ENCODE measurements at regions not wholly inside any gene's neighbourhood (a gene's known extent, or its start where the extent isn't known, plus 50 kb on each side); places are given as distances from the start of the nearest gene placed in this dataset.

- H3K4me3 Mint-ChIP-seq (ENCODE audit: unreplicated experiment), result no peak overlapping the region
- DNase-seq, result no peak
- H3K27me3 Mint-ChIP-seq (ENCODE audit: unreplicated experiment), result no peaks in the 10 kb centered on the region
- H3K9me3 Mint-ChIP-seq (ENCODE audit: unreplicated experiment), result no peaks in the 10 kb centered on the region
- TF ChIP-seq CTCF (IDR thresholded peaks at IDR 0.05; ENCODE audit: partially characterized antibody, unreplicated experiment), result no peak
- H3K27ac Mint-ChIP-seq (ENCODE audit: unreplicated experiment), result no peak overlapping the region
- H3K4me1 Mint-ChIP-seq (ENCODE audit: low read depth, unreplicated experiment), result no peaks in the 10 kb centered on the region
- peaks cover 8% of the 10 kb centered on the region for H3K36me3 Mint-ChIP-seq (ENCODE audit: unreplicated experiment)
Observed at GRCh38 chr3:973340-973739, 119.5 kb upstream of the CNTN6 start.

- no peak for DNase-seq
- no peaks in the 10 kb centered on the region for H3K27me3 Mint-ChIP-seq (ENCODE audit: unreplicated experiment)
- H3K36me3 Mint-ChIP-seq (ENCODE audit: unreplicated experiment), result peaks cover 12% of the 10 kb centered on the region
- no peak for TF ChIP-seq CTCF (IDR thresholded peaks at IDR 0.05; ENCODE audit: partially characterized antibody, unreplicated experiment)
- no peaks in the 10 kb centered on the region for H3K9me3 Mint-ChIP-seq (ENCODE audit: unreplicated experiment)
- no peaks in the 10 kb centered on the region for H3K4me1 Mint-ChIP-seq (ENCODE audit: low read depth, unreplicated experiment)
- H3K4me3 Mint-ChIP-seq (ENCODE audit: unreplicated experiment), result no peak overlapping the region
- no peak overlapping the region for H3K27ac Mint-ChIP-seq (ENCODE audit: unreplicated experiment)
Observed at GRCh38 chr3:976006-976405, 116.8 kb upstream of the CNTN6 start.

- H3K27ac Mint-ChIP-seq (ENCODE audit: unreplicated experiment), result no peak overlapping the region
- H3K9me3 Mint-ChIP-seq (ENCODE audit: unreplicated experiment), result no peaks in the 10 kb centered on the region
- no peaks in the 10 kb centered on the region for H3K4me1 Mint-ChIP-seq (ENCODE audit: low read depth, unreplicated experiment)
- no peak for DNase-seq
- H3K4me3 Mint-ChIP-seq (ENCODE audit: unreplicated experiment), result no peak overlapping the region
- peaks cover 16% of the 10 kb centered on the region for H3K36me3 Mint-ChIP-seq (ENCODE audit: unreplicated experiment)
- peaks cover 2% of the 10 kb centered on the region for H3K27me3 Mint-ChIP-seq (ENCODE audit: unreplicated experiment)
- no peak for TF ChIP-seq CTCF (IDR thresholded peaks at IDR 0.05; ENCODE audit: partially characterized antibody, unreplicated experiment)
Observed at GRCh38 chr3:981156-981555, 111.7 kb upstream of the CNTN6 start.

GRCh38 chr3:988785-989184, 104.0 kb upstream of the CNTN6 start:
- Mint-ChIP-seq H3K27me3 (ENCODE audit: unreplicated experiment) (peaks cover 6% of the 10 kb centered on the region), H3K4me1 (ENCODE audit: low read depth, unreplicated experiment) (no peaks in the 10 kb centered on the region), H3K4me3 (ENCODE audit: unreplicated experiment) (no peak overlapping the region), H3K36me3 (ENCODE audit: unreplicated experiment) (peaks cover 4% of the 10 kb centered on the region), H3K9me3 (ENCODE audit: unreplicated experiment) (no peaks in the 10 kb centered on the region), H3K27ac (ENCODE audit: unreplicated experiment) (no peak overlapping the region)
- TF ChIP-seq CTCF (IDR thresholded peaks at IDR 0.05; ENCODE audit: partially characterized antibody, unreplicated experiment), result no peak
- no peak for DNase-seq

GRCh38 chr3:992871-993270, 100.0 kb upstream of the CNTN6 start:
- DNase-seq, result no peak
- Mint-ChIP-seq H3K9me3 (ENCODE audit: unreplicated experiment) (no peaks in the 10 kb centered on the region), H3K27me3 (ENCODE audit: unreplicated experiment) (peaks cover 3% of the 10 kb centered on the region), H3K4me3 (ENCODE audit: unreplicated experiment) (no peak overlapping the region), H3K36me3 (ENCODE audit: unreplicated experiment) (no peaks in the 10 kb centered on the region), H3K27ac (ENCODE audit: unreplicated experiment) (no peak overlapping the region), H3K4me1 (ENCODE audit: low read depth, unreplicated experiment) (no peaks in the 10 kb centered on the region)
- no peak for TF ChIP-seq CTCF (IDR thresholded peaks at IDR 0.05; ENCODE audit: partially characterized antibody, unreplicated experiment)

Data from glutamatergic neuron (in vitro differentiated cells).